Heart left ventricle (tissue), 13 donors: ENCODE measurements at regions not wholly inside any gene's neighbourhood (a gene's known extent, or its start where the extent isn't known, plus 50 kb on each side); places are given as distances from the start of the nearest gene placed in this dataset.

Experiments
- CTCF ChIP-seq, 12 donors: fragments of 200-600 bp; sonication (generic) in 4 of 12; IDR thresholded peaks; one replicate each; pipeline versions ENCODE4 v1.5.0 to v1.8.0; 2018 to 2022; ENCODE audit warnings: antibody characterized with exemption in 12 of 12, mild to moderate bottlenecking in 5 of 12
- POLR2A ChIP-seq, 2 donors: fragments of 450-650 bp; IDR thresholded peaks; one replicate each; pipeline ENCODE4 v1.6.1; 2017; ENCODE audit warnings: antibody characterized with exemption in 2 of 2, mild to moderate bottlenecking in 2 of 2, moderate library complexity in 2 of 2
- donor health status: ischemic (EF 13 %, LVEDD 7.1; RV severe dilation, severe dysfunction).
- donor health status: DM: no; HTN: yes; CAD: no.
- donor health status: DM: no; HTN: no; CAD: no.
- donor health status: ischemic (EF 25% LVEDD 6.9; RV normal size, moderate dysfunction).
- donor health status: ischemic (EF 25% LVEDD 5.7; RV mildly dilated, moderate dysfunction).
- donor health status: ischemic (EF 35%, LVEDD 5.7; RV mildly dilated, moderate dysfunction).
- donor health status: nonischemic (EF 11% LVEDD 7.7; RV severe dilation, severe dysfunction).
- donor health status: DM: yes; HTN: yes; CAD: no.
- donor health status: PGD.
- donor health status: ischemic (EF 29% LVEDD 5.4; RV normal size, mild dysfunction).
- donor health status: nonischemic (EF 23%, LVEDD 6.1; RV moderate dilation, normal function).

GRCh38 chr13:73794755-73795154 lies 339.4 kb downstream of the KLF12 start:
- TF ChIP-seq CTCF (IDR thresholded peaks at IDR 0.05) (no peak), POLR2A (IDR thresholded peaks at IDR 0.05) (no peak)
